ENCODE measurements at regions not wholly inside any gene's neighbourhood (a gene's known extent, or its start where the extent isn't known, plus 50 kb on each side); places are given as distances from the start of the nearest gene placed in this dataset.
"Not testable (repeated sequence)": the region's sequence is repeated elsewhere in the genome, so short reads cannot be mapped to it uniquely, and the experiment has no call there.

DNA sequence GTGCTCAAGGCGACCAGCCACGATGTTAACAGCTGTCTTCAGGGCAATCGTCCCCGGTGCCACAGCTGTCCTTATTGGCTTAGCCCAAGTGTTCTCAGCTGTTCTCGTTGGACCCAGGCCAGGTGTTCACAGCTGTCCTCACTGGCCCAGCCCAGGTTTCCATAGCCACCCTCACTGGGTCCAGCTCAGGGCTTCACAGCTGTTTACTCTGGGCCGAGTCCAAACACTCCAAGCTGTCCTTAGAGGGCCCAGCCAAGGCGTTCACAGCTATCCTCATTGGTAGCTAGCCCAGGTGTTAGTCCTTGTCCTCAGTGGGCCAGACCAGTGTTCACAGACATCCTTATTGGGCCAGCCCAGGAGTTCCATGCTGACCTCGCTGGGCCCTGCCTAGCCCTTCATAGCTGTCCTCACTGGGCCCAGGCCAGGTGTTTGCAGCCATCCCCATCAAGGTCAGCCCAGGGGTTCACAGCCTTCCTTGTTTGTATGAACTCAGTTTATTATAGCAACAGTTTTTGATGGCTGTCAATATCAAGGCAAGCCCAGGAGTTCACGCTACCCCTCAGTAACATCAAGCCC, 106.0 kb upstream of the THOC3 start:
- DNase-seq; ATAC-seq; H3F3A ChIP-seq (ENCODE audit: low read length, unreplicated experiment); H3K4me1 ChIP-seq (ENCODE audit: insufficient read depth, low read length); H3K36me3 ChIP-seq (ENCODE audit: low read depth, low read length); H3K9me2 ChIP-seq (replicated peaks; ENCODE audit: low read length); H3K9me3 ChIP-seq (ENCODE audit: low read length); H4K20me1 ChIP-seq (ENCODE audit: low read length); H3K9ac ChIP-seq (ENCODE audit: low read length); H3K4me3 ChIP-seq (ENCODE audit: low read length); H3K27me3 ChIP-seq (ENCODE audit: low read length); intact Hi-C loops (cut with micrococcal nuclease); H3K4me2 ChIP-seq (ENCODE audit: low read length); CTCF ChIA-PET; POLR2A ChIA-PET (ENCODE audit: unreplicated experiment); H3K27ac ChIP-seq (ENCODE audit: low read length); BruUV-seq (replicated peaks); H3K79me2 ChIP-seq (ENCODE audit: low read length); H2AFZ ChIP-seq (ENCODE audit: low read length): not testable (repeated sequence)

DNA sequence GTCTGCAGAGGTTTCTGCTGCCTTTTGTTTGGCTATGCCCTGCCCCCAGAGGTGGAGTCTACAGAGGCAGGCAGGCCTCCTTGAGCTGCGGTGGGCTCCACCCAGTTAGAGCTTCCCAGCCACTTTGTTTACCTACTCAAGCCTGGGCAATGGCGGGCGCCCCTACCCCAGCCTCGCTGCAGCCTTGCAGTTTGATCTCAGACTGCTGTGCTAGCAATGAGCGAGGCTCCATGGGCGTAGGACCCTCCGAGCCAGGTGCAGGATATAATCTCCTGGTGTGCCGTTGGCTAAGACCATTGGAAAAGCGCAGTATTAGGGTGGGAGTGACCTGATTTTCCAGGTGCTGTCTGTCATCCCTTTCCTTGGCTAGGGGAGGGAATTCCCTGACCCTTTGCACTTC, 115.6 kb upstream of the THOC3 start:
- DNase-seq; H2AFZ ChIP-seq (ENCODE audit: low read length); H3K27me3 ChIP-seq (ENCODE audit: low read length); H3K9ac ChIP-seq (ENCODE audit: low read length); H3K27ac ChIP-seq (ENCODE audit: low read length); ATAC-seq; H3K4me2 ChIP-seq (ENCODE audit: low read length); H3K79me2 ChIP-seq (ENCODE audit: low read length); POLR2A ChIA-PET (ENCODE audit: unreplicated experiment); BruUV-seq (replicated peaks); H3K4me1 ChIP-seq (ENCODE audit: insufficient read depth, low read length); intact Hi-C loops (cut with micrococcal nuclease); H4K20me1 ChIP-seq (ENCODE audit: low read length); H3F3A ChIP-seq (ENCODE audit: low read length, unreplicated experiment); H3K36me3 ChIP-seq (ENCODE audit: low read depth, low read length); H3K9me2 ChIP-seq (replicated peaks; ENCODE audit: low read length); H3K4me3 ChIP-seq (ENCODE audit: low read length); CTCF ChIA-PET; H3K9me3 ChIP-seq (ENCODE audit: low read length): not testable (repeated sequence)

DNA sequence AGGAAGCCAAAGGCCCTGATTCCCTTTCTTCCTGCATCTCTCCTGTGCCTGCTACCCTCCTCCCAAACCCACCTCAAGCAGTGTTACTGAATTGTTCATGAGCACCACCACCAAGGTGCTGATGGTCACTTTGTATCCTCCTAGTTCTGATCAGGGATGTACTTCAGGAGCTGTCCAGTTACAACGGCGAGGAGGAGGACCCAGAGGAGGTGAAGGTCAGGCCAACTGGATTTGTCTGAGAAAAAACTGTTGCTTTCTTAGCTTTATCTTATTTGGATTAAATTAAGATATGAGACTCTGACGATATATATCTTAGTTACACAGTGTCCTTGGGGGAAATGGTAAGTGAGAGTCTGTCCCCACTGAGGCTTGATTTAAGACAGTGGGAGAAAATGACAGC, 135.0 kb upstream of the THOC3 start:
- H4K20me1 ChIP-seq (ENCODE audit: low read length); H3F3A ChIP-seq (ENCODE audit: low read length, unreplicated experiment); POLR2A ChIA-PET (ENCODE audit: unreplicated experiment); BruUV-seq (replicated peaks); intact Hi-C loops (cut with micrococcal nuclease); H3K9me3 ChIP-seq (ENCODE audit: low read length); H3K36me3 ChIP-seq (ENCODE audit: low read depth, low read length); H2AFZ ChIP-seq (ENCODE audit: low read length); H3K27me3 ChIP-seq (ENCODE audit: low read length); H3K27ac ChIP-seq (ENCODE audit: low read length); H3K4me2 ChIP-seq (ENCODE audit: low read length); CTCF ChIA-PET; H3K9me2 ChIP-seq (replicated peaks; ENCODE audit: low read length); DNase-seq; ATAC-seq; H3K79me2 ChIP-seq (ENCODE audit: low read length); H3K4me3 ChIP-seq (ENCODE audit: low read length); H3K9ac ChIP-seq (ENCODE audit: low read length); H3K4me1 ChIP-seq (ENCODE audit: insufficient read depth, low read length): not testable (repeated sequence)

DNA sequence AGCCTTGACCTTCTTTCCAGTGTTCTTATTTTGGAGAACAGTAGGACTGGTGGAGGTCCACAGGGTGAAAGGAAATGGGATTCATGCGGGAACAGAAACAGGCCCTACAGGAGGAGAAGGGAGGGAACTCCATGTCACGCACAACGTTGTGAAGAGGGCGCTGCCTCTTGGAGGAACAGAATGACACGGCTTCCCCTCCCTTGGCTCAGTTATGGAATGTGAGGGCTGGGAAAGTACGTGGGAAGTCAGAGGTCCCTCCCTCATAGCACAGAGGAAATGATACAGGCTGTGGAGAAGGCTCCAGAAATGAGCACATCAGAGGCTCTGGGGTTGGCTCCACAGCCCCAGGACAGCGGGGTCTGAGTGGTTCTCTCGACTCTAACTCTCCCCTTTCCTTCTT, 125.3 kb upstream of the SIMC1 start:
- H3K9me3 ChIP-seq (ENCODE audit: low read length); H3K9ac ChIP-seq (ENCODE audit: low read length); BruUV-seq (replicated peaks); H3K36me3 ChIP-seq (ENCODE audit: low read depth, low read length); ATAC-seq; H3K79me2 ChIP-seq (ENCODE audit: low read length); H3K4me3 ChIP-seq (ENCODE audit: low read length); H3K27ac ChIP-seq (ENCODE audit: low read length); POLR2A ChIA-PET (ENCODE audit: unreplicated experiment); DNase-seq; H2AFZ ChIP-seq (ENCODE audit: low read length); H3F3A ChIP-seq (ENCODE audit: low read length, unreplicated experiment); H3K9me2 ChIP-seq (replicated peaks; ENCODE audit: low read length); CTCF ChIA-PET; H3K4me1 ChIP-seq (ENCODE audit: insufficient read depth, low read length); H4K20me1 ChIP-seq (ENCODE audit: low read length); H3K27me3 ChIP-seq (ENCODE audit: low read length); H3K4me2 ChIP-seq (ENCODE audit: low read length); intact Hi-C loops (cut with micrococcal nuclease): not testable (repeated sequence)

DNA sequence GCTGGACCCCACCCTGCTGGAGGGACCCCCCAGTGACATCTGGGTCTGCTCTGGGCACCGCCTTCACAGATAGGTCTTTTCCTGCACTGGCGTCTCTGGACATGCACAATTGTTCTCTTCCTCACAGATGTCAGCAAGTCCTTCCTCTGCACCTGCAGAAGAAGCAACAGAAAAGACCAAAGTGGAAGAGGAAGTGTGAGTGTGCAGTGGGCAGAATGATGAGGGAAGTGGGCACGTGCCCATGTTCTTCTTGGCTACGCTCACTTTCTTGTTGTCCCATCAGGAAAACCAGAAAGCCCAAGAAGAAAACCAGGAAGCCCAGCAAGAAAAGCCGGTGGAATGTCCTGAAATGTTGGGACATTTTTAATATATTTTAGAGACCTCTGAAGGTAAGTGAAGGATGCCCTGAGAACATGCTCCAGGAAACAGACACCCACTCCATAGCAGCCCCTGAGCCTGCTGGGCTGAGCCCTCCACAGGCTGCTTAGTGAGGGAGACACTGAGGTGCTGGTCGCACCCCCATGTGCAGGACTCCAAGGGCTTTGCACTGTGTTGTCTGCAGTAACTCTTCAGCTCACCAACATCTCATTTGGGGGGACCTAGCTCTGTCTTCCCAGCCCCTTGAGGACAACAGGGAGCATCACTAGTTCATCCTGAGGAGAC, 124.4 kb upstream of the SIMC1 start:
- BruUV-seq (replicated peaks); intact Hi-C loops (cut with micrococcal nuclease); H3K9me2 ChIP-seq (replicated peaks; ENCODE audit: low read length); H3F3A ChIP-seq (ENCODE audit: low read length, unreplicated experiment); H3K9ac ChIP-seq (ENCODE audit: low read length); ATAC-seq; H4K20me1 ChIP-seq (ENCODE audit: low read length); H3K4me3 ChIP-seq (ENCODE audit: low read length); H3K9me3 ChIP-seq (ENCODE audit: low read length); H3K4me2 ChIP-seq (ENCODE audit: low read length); H3K27ac ChIP-seq (ENCODE audit: low read length); CTCF ChIA-PET; POLR2A ChIA-PET (ENCODE audit: unreplicated experiment); DNase-seq; H3K79me2 ChIP-seq (ENCODE audit: low read length); H3K4me1 ChIP-seq (ENCODE audit: insufficient read depth, low read length); H2AFZ ChIP-seq (ENCODE audit: low read length); H3K36me3 ChIP-seq (ENCODE audit: low read depth, low read length); H3K27me3 ChIP-seq (ENCODE audit: low read length): not testable (repeated sequence)

DNA sequence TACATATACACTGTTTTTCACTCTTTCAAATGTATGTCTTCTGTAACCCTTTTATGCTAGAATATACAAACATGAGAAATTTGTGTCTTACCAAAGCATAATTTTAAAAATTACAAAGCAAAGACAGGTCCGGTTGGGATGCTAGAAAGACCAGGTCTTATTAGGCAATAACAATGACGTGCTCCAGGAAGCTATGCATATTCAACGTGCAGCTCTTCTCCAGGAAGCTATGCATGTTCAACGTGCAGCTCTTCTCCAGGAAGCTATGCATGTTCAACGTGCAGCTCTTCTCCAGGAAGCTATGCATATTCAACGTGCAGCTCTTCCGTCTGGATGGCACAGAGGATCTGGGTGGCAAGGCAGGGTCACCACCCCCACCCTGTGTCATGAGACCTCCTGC, 123.4 kb upstream of the SIMC1 start:
- H3K79me2 ChIP-seq (ENCODE audit: low read length); ATAC-seq; H3K27ac ChIP-seq (ENCODE audit: low read length); H3K9me3 ChIP-seq (ENCODE audit: low read length); H4K20me1 ChIP-seq (ENCODE audit: low read length); POLR2A ChIA-PET (ENCODE audit: unreplicated experiment); BruUV-seq (replicated peaks); H3K9ac ChIP-seq (ENCODE audit: low read length); DNase-seq; intact Hi-C loops (cut with micrococcal nuclease); H3K9me2 ChIP-seq (replicated peaks; ENCODE audit: low read length); H3F3A ChIP-seq (ENCODE audit: low read length, unreplicated experiment); H3K4me2 ChIP-seq (ENCODE audit: low read length); H3K27me3 ChIP-seq (ENCODE audit: low read length); CTCF ChIA-PET; H2AFZ ChIP-seq (ENCODE audit: low read length); H3K36me3 ChIP-seq (ENCODE audit: low read depth, low read length); H3K4me3 ChIP-seq (ENCODE audit: low read length); H3K4me1 ChIP-seq (ENCODE audit: insufficient read depth, low read length): not testable (repeated sequence)

DNA sequence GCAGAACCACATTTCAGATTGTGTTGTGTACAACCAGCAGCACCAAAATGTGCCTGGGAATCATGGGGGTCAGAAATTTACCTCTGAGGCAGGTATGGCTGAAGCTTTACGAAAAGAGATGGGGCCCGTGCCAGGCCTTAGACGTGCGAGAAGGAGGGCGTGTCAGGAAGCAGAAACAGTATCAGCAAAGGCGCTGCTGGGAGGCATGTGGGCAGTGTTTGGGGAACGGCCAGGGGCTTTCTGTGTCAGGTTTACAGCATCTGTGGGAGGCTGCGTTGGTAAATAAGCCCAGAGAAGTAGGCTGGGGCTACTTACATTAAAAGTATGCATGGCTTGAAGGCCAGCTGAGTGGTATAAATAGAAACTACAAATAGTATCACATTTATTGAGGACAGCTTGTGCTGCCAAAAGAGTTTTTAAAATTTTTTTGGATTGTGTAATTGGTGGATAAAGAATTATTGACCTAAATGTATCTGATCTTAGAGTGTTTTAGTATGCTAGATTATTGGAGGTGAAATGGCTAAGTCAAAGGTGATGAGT, 120.5 kb upstream of the SIMC1 start:
- intact Hi-C loops (cut with micrococcal nuclease); H3K36me3 ChIP-seq (ENCODE audit: low read depth, low read length); H3K9ac ChIP-seq (ENCODE audit: low read length); H2AFZ ChIP-seq (ENCODE audit: low read length); H3K27me3 ChIP-seq (ENCODE audit: low read length); H4K20me1 ChIP-seq (ENCODE audit: low read length); CTCF ChIA-PET; H3K4me3 ChIP-seq (ENCODE audit: low read length); H3K9me2 ChIP-seq (replicated peaks; ENCODE audit: low read length); BruUV-seq (replicated peaks); POLR2A ChIA-PET (ENCODE audit: unreplicated experiment); ATAC-seq; H3K27ac ChIP-seq (ENCODE audit: low read length); DNase-seq; H3K9me3 ChIP-seq (ENCODE audit: low read length); H3K4me1 ChIP-seq (ENCODE audit: insufficient read depth, low read length); H3F3A ChIP-seq (ENCODE audit: low read length, unreplicated experiment); H3K4me2 ChIP-seq (ENCODE audit: low read length); H3K79me2 ChIP-seq (ENCODE audit: low read length): not testable (repeated sequence)

Data from PC-3 (cell line).